OCI-LY3 (cell line): ENCODE measurements at regions not wholly inside any gene's neighbourhood (a gene's known extent, or its start where the extent isn't known, plus 50 kb on each side); places are given as distances from the start of the nearest gene placed in this dataset.

ENCODE experiments used
- H2AFZ ChIP-seq: fragments of 200-600, 300-600 bp; shearing (Covaris generic); 2 replicates; pipeline ENCODE4 v1.6.0; 2014; ENCODE audit warnings: antibody characterized with exemption, low read depth, low read length
- H3K27ac ChIP-seq: fragments of 200-600, 300-600 bp; sonication (generic); 2 replicates; pipeline ENCODE4 v1.5.1; 2014; ENCODE audit warnings: mild to moderate bottlenecking, low read length, moderate library complexity, mixed read lengths
- H3K27me3 ChIP-seq: fragments of 200-600, 300-600 bp; sonication (generic); 2 replicates; pipeline ENCODE4 v1.6.1; 2014; ENCODE audit warnings: low read depth, low read length, mixed read lengths
- H3K36me3 ChIP-seq: fragments of 200-600, 300-600 bp; sonication (generic); replicated peaks from 2 replicates; pipeline ENCODE3; 2014; ENCODE audit warnings: low read depth, low read length, mixed read lengths
- H3K4me1 ChIP-seq: fragments of 300-600, 200-600 bp; sonication (generic); 2 replicates; pipeline ENCODE4 v1.6.1; 2014; ENCODE audit warnings: low read length, mixed read lengths
- H3K4me2 ChIP-seq: fragments of 200-600, 300-600 bp; sonication (generic); 2 replicates; pipeline ENCODE4 v1.6.1; 2014; ENCODE audit warnings: low read length, mixed read lengths
- H3K4me3 ChIP-seq: fragments of 300-600, 200-600 bp; sonication (generic); 2 replicates; pipeline ENCODE4 v1.5.1; 2014; ENCODE audit warnings: antibody characterized with exemption, mild to moderate bottlenecking, low read length, moderate library complexity
- H3K79me2 ChIP-seq: fragments of 300-600, 200-600 bp; shearing (Covaris generic); 2 replicates; pipeline ENCODE4 v1.6.1; 2014; ENCODE audit warnings: mild to moderate bottlenecking, low read length, mixed read lengths
- H3K9ac ChIP-seq: fragments of 300-600, 200-600 bp; shearing (Covaris generic); 2 replicates; pipeline ENCODE4 v1.6.0; 2014; ENCODE audit warnings: mild to moderate bottlenecking, low read length, moderate library complexity
- H3K9me3 ChIP-seq: fragments of 200-600, 300-600 bp; shearing (Covaris generic); 2 replicates; pipeline ENCODE4 v1.6.1; 2014; ENCODE audit warnings: low read length, mixed read lengths; ENCODE audit not compliant: insufficient read depth
- H4K20me1 ChIP-seq: fragments of 200-600, 300-600 bp; sonication (generic); 2 replicates; pipeline ENCODE4 v1.6.1; 2016; ENCODE audit warnings: low read length, mixed read lengths; ENCODE audit not compliant: insufficient read depth
- CTCF ChIP-seq: fragments of 200-600, 300-600 bp; sonication (generic); IDR thresholded peaks from 2 replicates; pipeline ENCODE4 v1.5.1; 2014; ENCODE audit warnings: antibody characterized with exemption, low read length, low read depth
- EZH2phosphoT487 ChIP-seq: fragments of 200-600 bp; shearing (Covaris generic); IDR thresholded peaks from 2 replicates; pipeline ENCODE4 v1.6.1; 2018; ENCODE audit warnings: antibody characterized with exemption, mixed run types, low read depth

GRCh38 chr1:177366091-177366490 is 195.3 kb downstream of the BRINP2 start:
- Histone ChIP-seq H3K9me3 (no peaks in the 10 kb centered on the region), H4K20me1 (no peaks in the 10 kb centered on the region), H3K27me3 (no peaks in the 10 kb centered on the region), H3K4me3 (no peak overlapping the region), H2AFZ (no peak overlapping the region), H3K4me1 (peaks cover 19% of the 10 kb centered on the region), H3K4me2 (no peak overlapping the region), H3K9ac (no peak overlapping the region), H3K36me3 (no peaks in the 10 kb centered on the region), H3K27ac (no peak overlapping the region), H3K79me2 (no peaks in the 10 kb centered on the region)
- TF ChIP-seq CTCF: no peak

GRCh38 chr1:177360791-177361190 is 190.0 kb downstream of the BRINP2 start:
- no peaks in the 10 kb centered on the region for H4K20me1 ChIP-seq
- H2AFZ ChIP-seq: no peak overlapping the region
- H3K27ac ChIP-seq: no peak overlapping the region
- H3K36me3 ChIP-seq: no peaks in the 10 kb centered on the region
- H3K4me1 ChIP-seq: no peaks in the 10 kb centered on the region
- no peaks in the 10 kb centered on the region for H3K9me3 ChIP-seq
- no peak overlapping the region for H3K9ac ChIP-seq
- TF ChIP-seq CTCF: no peak
- no peak for TF ChIP-seq EZH2phosphoT487
- H3K79me2 ChIP-seq: no peaks in the 10 kb centered on the region
- no peak overlapping the region for H3K4me2 ChIP-seq
- H3K4me3 ChIP-seq: no peak overlapping the region
- H3K27me3 ChIP-seq: no peaks in the 10 kb centered on the region

- H4K20me1 ChIP-seq: no peaks in the 10 kb centered on the region
- H3K27ac ChIP-seq: no peak overlapping the region
- TF ChIP-seq CTCF (no peak), EZH2phosphoT487 (no peak)
- H3K9me3 ChIP-seq: no peaks in the 10 kb centered on the region
- no peaks in the 10 kb centered on the region for H3K36me3 ChIP-seq
- peaks cover 9% of the 10 kb centered on the region for H3K4me1 ChIP-seq
- H3K9ac ChIP-seq: no peak overlapping the region
- H3K27me3 ChIP-seq: peaks cover 22% of the 10 kb centered on the region
- H3K4me3 ChIP-seq: no peak overlapping the region
- no peaks in the 10 kb centered on the region for H3K79me2 ChIP-seq
- no peak overlapping the region for H3K4me2 ChIP-seq
- H2AFZ ChIP-seq: no peak overlapping the region
Measured at GRCh38 chr1:177356674-177357435, 186.1 kb downstream of the BRINP2 start.

- H3K36me3 ChIP-seq: no peaks in the 10 kb centered on the region
- no peak overlapping the region for H3K27ac ChIP-seq
- TF ChIP-seq CTCF (peak; percentile 66), EZH2phosphoT487 (no peak)
- H3K4me3 ChIP-seq: no peak overlapping the region
- peaks cover 22% of the 10 kb centered on the region for H3K27me3 ChIP-seq
- no peaks in the 10 kb centered on the region for H3K9me3 ChIP-seq
- H3K9ac ChIP-seq: no peak overlapping the region
- no peaks in the 10 kb centered on the region for H4K20me1 ChIP-seq
- H3K4me2 ChIP-seq: no peak overlapping the region
- no peaks in the 10 kb centered on the region for H3K79me2 ChIP-seq
- no peak overlapping the region for H2AFZ ChIP-seq
- peaks cover 9% of the 10 kb centered on the region for H3K4me1 ChIP-seq
Measured at GRCh38 chr1:177355575-177355974, 184.8 kb downstream of the BRINP2 start.
